MCF 10A (cell line): ENCODE measurements at regions not wholly inside any gene's neighbourhood (a gene's known extent, or its start where the extent isn't known, plus 50 kb on each side); places are given as distances from the start of the nearest gene placed in this dataset.

Experiments used
- BruUV-seq: library from RNA; stranded (reverse); fragments of 400-500 nt; replicated peaks from 2 replicates; lab custom pipeline; 2021; lab: Mats Ljungman, UMichigan
- CTCF ChIA-PET: fragments of 300-600 bp; sonication (Branson Sonifier 250); formaldehyde crosslinking; extraction: SDS; loops from one replicate; lab custom pipeline; 2021; ENCODE audit warnings: antibody characterized with exemption, inconsistent platforms; lab: Yijun Ruan, JAX
- POLR2A ChIA-PET: fragments of 300-600, 350-650 bp; sonication (Branson Sonifier 250); formaldehyde crosslinking; extraction: SDS; loops from one replicate; lab custom pipeline; 2020; ENCODE audit warnings: antibody characterized with exemption, inconsistent platforms; lab: Yijun Ruan, JAX
- DNase-seq: peaks from one replicate; pipeline ENCODE4 v3.0.0-alpha.2; 2018; ENCODE audit not compliant: unreplicated experiment
- H3K27ac Mint-ChIP-seq: one replicate; pipeline ENCODE4 v1.8.0; 2022; ENCODE audit warnings: mild to moderate bottlenecking, low read depth, mixed read lengths; ENCODE audit not compliant: unreplicated experiment
- H3K27me3 Mint-ChIP-seq: one replicate; pipeline ENCODE4 v1.8.0; 2022; ENCODE audit warnings: mixed read lengths; ENCODE audit not compliant: insufficient read depth, unreplicated experiment
- H3K36me3 Mint-ChIP-seq: one replicate; pipeline ENCODE4 v1.8.0; 2022; ENCODE audit warnings: mild to moderate bottlenecking, moderate library complexity, mixed read lengths; ENCODE audit not compliant: insufficient read depth, unreplicated experiment
- H3K4me1 Mint-ChIP-seq: one replicate; pipeline ENCODE4 v1.8.0; 2022; ENCODE audit warnings: mixed read lengths; ENCODE audit not compliant: insufficient read depth, unreplicated experiment
- H3K4me3 Mint-ChIP-seq: one replicate; pipeline ENCODE4 v1.8.0; 2022; ENCODE audit warnings: mild to moderate bottlenecking, moderate library complexity, mixed read lengths; ENCODE audit not compliant: unreplicated experiment
- H3K9me3 Mint-ChIP-seq: one replicate; pipeline ENCODE4 v1.8.0; 2022; ENCODE audit warnings: mixed read lengths; ENCODE audit not compliant: unreplicated experiment
- intact Hi-C: fragments of 100-400 bp; cut with micrococcal nuclease; formaldehyde crosslinking; loops from 2 replicates; pipeline ENCODE4 v1.14.1; 2022
- TF ChIP-seq, protein P1 (sequence below): fragments of 200-600 bp; IDR thresholded peaks from one replicate; pipeline ENCODE4 v1.8.0; 2022; ENCODE audit warnings: antibody characterized with exemption, mild to moderate bottlenecking; ENCODE audit not compliant: unreplicated experiment

DNA sequence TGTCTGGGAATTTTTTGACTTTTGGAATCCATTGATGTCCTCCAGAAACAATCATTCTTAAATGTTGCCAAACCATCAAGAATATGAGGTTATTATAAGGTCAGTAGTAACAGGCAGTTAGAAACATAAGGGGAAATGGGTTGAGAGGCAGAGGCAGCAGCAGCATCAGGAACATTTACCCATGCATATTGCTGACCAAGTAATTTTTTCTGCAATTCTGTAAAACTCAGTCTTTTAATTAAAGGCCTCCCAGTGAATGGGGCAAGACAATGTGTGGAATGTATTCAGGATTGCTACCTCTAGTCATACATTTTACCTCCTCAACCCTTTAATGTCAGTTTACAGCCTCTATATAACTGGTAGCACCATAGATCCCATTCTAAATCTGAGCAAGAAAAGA, 66.5 kb upstream of the SKAP2 start:
- no TSS peak for BruUV-seq
- no peak for DNase-seq
- no peaks in the 10 kb centered on the region for H3K4me1 Mint-ChIP-seq
- intact Hi-C loops: no loop called here
- no peaks in the 10 kb centered on the region for H3K36me3 Mint-ChIP-seq
- TF ChIP-seq, protein P1, sequence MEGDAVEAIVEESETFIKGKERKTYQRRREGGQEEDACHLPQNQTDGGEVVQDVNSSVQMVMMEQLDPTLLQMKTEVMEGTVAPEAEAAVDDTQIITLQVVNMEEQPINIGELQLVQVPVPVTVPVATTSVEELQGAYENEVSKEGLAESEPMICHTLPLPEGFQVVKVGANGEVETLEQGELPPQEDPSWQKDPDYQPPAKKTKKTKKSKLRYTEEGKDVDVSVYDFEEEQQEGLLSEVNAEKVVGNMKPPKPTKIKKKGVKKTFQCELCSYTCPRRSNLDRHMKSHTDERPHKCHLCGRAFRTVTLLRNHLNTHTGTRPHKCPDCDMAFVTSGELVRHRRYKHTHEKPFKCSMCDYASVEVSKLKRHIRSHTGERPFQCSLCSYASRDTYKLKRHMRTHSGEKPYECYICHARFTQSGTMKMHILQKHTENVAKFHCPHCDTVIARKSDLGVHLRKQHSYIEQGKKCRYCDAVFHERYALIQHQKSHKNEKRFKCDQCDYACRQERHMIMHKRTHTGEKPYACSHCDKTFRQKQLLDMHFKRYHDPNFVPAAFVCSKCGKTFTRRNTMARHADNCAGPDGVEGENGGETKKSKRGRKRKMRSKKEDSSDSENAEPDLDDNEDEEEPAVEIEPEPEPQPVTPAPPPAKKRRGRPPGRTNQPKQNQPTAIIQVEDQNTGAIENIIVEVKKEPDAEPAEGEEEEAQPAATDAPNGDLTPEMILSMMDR: no peak
- POLR2A ChIA-PET: no interaction called here
- no peak overlapping the region for H3K4me3 Mint-ChIP-seq
- no peaks in the 10 kb centered on the region for H3K27me3 Mint-ChIP-seq
- no peak overlapping the region for H3K27ac Mint-ChIP-seq
- CTCF ChIA-PET: no interaction called here
- H3K9me3 Mint-ChIP-seq: no peaks in the 10 kb centered on the region

DNA sequence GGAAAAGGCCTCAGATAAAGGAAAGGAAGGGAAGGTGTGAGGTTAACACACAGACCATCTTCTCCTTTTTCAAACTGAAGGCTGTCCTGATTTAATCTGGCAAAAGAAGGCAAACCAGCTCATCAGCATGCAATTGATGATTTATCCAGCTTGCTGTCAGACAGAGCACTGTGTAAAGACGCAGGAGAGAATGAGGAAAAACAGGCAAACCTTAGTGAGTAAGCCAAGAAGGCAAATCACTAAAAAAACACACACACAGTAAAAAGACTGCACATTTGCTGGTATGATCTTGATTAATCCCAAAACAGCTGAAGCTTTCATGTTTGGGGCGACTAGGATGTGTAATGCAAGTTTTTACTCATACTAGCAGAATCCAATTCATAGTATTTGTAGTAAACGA, 65.8 kb upstream of the SKAP2 start:
- Mint-ChIP-seq H3K27ac (no peak overlapping the region), H3K36me3 (no peaks in the 10 kb centered on the region), H3K27me3 (no peaks in the 10 kb centered on the region), H3K9me3 (no peaks in the 10 kb centered on the region), H3K4me3 (no peak overlapping the region), H3K4me1 (no peaks in the 10 kb centered on the region)
- POLR2A ChIA-PET: no interaction called here
- BruUV-seq: no TSS peak
- DNase-seq: no peak
- CTCF ChIA-PET: no interaction called here
- TF ChIP-seq, protein P1: no peak
- intact Hi-C loops: no loop called here

DNA sequence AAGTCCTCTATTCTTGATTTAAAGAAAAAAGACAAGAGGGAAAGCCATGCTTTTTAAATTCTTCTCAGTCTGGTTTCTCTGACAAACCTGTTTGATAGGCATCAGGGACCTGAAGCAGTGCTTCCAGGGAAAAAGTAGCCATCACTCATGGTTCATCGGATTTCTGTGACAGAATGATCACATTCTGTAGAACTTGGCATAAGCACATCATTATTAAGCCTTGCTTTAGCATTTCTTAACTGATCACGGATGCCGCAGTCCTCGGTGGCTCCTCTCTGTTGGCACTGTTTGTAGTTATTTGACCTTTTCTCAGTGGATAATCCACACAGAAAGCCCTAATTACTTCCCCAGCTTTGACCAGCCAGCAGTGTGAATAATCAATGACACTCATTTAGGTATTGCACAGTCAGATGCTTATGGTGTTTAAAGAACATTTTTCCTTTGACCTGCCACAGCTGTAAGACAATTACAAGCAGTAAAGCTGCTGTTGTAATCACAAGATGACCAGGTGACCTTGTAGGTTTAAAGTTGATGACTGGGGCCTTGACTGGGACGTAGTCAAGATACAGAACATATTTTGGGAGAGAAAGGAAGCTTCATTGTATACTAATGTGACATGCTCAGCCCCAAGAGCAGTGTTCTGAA, 64.4 kb upstream of the SKAP2 start:
- Mint-ChIP-seq H3K36me3 (no peaks in the 10 kb centered on the region), H3K4me3 (no peak overlapping the region), H3K27me3 (no peaks in the 10 kb centered on the region), H3K4me1 (no peaks in the 10 kb centered on the region), H3K9me3 (no peaks in the 10 kb centered on the region), H3K27ac (no peak overlapping the region)
- ChIA-PET POLR2A (no interaction called here), CTCF (no interaction called here)
- BruUV-seq: no TSS peak
- intact Hi-C loops: no loop called here
- no peak for DNase-seq
- TF ChIP-seq, protein P1: no peak

DNA sequence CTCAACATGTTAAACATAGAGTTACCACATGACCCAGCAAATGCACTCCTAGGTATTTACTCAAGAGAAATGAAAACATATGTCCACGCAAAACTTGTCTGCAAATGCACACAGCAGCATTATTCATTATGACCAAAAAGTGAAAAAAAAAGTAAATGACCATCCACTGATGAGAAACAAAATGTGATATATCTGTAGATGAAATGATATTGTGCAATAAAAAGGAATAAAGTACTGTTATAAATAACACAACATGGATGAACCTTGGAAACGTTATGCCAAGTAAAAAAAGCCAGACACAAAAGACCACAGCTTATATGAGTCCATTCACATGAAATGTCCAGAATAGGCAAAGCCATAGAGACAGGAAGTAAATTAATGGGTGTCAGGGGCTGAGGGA, 61.4 kb upstream of the SKAP2 start:
- no peaks in the 10 kb centered on the region for H3K27me3 Mint-ChIP-seq
- intact Hi-C loops: no loop called here
- no peak overlapping the region for H3K4me3 Mint-ChIP-seq
- ChIA-PET POLR2A (no interaction called here), CTCF (no interaction called here)
- no peaks in the 10 kb centered on the region for H3K4me1 Mint-ChIP-seq
- H3K36me3 Mint-ChIP-seq: no peaks in the 10 kb centered on the region
- no peak overlapping the region for H3K27ac Mint-ChIP-seq
- H3K9me3 Mint-ChIP-seq: no peaks in the 10 kb centered on the region
- no TSS peak for BruUV-seq
- no peak for DNase-seq
- TF ChIP-seq, protein P1: no peak
